Osteoblast (primary cell): ENCODE measurements at regions not wholly inside any gene's neighbourhood (a gene's known extent, or its start where the extent isn't known, plus 50 kb on each side); places are given as distances from the start of the nearest gene placed in this dataset.
"Not testable (repeated sequence)": the region's sequence is repeated elsewhere in the genome, so short reads cannot be mapped to it uniquely, and the experiment has no call there.

Source experiments
- DNase-seq: peaks from one replicate; pipeline ENCODE4 v3.0.0; 2011; ENCODE audit warnings: low spot score, mixed read lengths; ENCODE audit not compliant: insufficient read length; ENCODE audit errors: missing footprints
- H2AFZ ChIP-seq: 2 replicates; pipeline ENCODE4 v1.6.0; 2011; ENCODE audit warnings: mild to moderate bottlenecking, low read length
- H3K27ac ChIP-seq: 2 replicates; pipeline ENCODE4 v1.5.1; 2011; ENCODE audit warnings: mild to moderate bottlenecking, low read depth, low read length, moderate library complexity
- H3K27me3 ChIP-seq: 2 replicates; pipeline ENCODE4 v1.6.0; 2012; ENCODE audit warnings: mild to moderate bottlenecking, control low read depth, inconsistent platforms, low read length, moderate library complexity; ENCODE audit not compliant: insufficient read depth
- H3K36me3 ChIP-seq: 2 replicates; pipeline ENCODE4 v1.5.1; 2011; ENCODE audit warnings: mild to moderate bottlenecking, low read length, control low read depth, moderate library complexity; ENCODE audit not compliant: insufficient read depth
- H3K4me1 ChIP-seq: 2 replicates; pipeline ENCODE4 v1.5.1; 2011; ENCODE audit warnings: mild to moderate bottlenecking, low read length, control low read depth, moderate library complexity; ENCODE audit not compliant: insufficient read depth
- H3K4me2 ChIP-seq: 2 replicates; pipeline ENCODE4 v1.6.0; 2011; ENCODE audit warnings: mild to moderate bottlenecking, low read length; ENCODE audit not compliant: insufficient read depth
- H3K4me3 ChIP-seq: fragments of 200-600 bp; sonication (generic); 3 replicates; pipeline ENCODE4 v1.5.1; 2012; ENCODE audit warnings: mild to moderate bottlenecking, low read length, inconsistent platforms; ENCODE audit not compliant: insufficient read depth
- H3K79me2 ChIP-seq: 2 replicates; pipeline ENCODE4 v1.6.0; 2012; ENCODE audit warnings: mild to moderate bottlenecking, low read length, control low read depth, inconsistent platforms; ENCODE audit not compliant: insufficient read depth
- H3K9me3 ChIP-seq: 2 replicates; pipeline ENCODE4 v1.5.1; 2011; ENCODE audit warnings: low read depth, low read length, control low read depth
- H4K20me1 ChIP-seq: 2 replicates; pipeline ENCODE4 v1.6.0; 2012; ENCODE audit warnings: mild to moderate bottlenecking, low read length, control low read depth; ENCODE audit not compliant: insufficient read depth
- TF ChIP-seq, protein P1 (sequence below): IDR thresholded peaks from 2 replicates; pipeline ENCODE4 v1.5.1; 2011; ENCODE audit warnings: mild to moderate bottlenecking, low read depth, low read length, moderate library complexity; ENCODE audit errors: extremely low read depth

- Histone ChIP-seq H3K79me2 (no peaks in the 10 kb centered on the region), H3K4me3 (no peak overlapping the region), H3K27me3 (no peaks in the 10 kb centered on the region), H3K4me1 (no peaks in the 10 kb centered on the region), H3K9me3 (no peaks in the 10 kb centered on the region), H4K20me1 (no peaks in the 10 kb centered on the region), H3K4me2 (no peak overlapping the region), H3K36me3 (no peaks in the 10 kb centered on the region), H3K27ac (no peak overlapping the region), H2AFZ (no peak overlapping the region)
- TF ChIP-seq, protein P1, sequence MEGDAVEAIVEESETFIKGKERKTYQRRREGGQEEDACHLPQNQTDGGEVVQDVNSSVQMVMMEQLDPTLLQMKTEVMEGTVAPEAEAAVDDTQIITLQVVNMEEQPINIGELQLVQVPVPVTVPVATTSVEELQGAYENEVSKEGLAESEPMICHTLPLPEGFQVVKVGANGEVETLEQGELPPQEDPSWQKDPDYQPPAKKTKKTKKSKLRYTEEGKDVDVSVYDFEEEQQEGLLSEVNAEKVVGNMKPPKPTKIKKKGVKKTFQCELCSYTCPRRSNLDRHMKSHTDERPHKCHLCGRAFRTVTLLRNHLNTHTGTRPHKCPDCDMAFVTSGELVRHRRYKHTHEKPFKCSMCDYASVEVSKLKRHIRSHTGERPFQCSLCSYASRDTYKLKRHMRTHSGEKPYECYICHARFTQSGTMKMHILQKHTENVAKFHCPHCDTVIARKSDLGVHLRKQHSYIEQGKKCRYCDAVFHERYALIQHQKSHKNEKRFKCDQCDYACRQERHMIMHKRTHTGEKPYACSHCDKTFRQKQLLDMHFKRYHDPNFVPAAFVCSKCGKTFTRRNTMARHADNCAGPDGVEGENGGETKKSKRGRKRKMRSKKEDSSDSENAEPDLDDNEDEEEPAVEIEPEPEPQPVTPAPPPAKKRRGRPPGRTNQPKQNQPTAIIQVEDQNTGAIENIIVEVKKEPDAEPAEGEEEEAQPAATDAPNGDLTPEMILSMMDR: no peak
- no peak for DNase-seq
Observed at GRCh38 chr15:96166223-96167200, 164.0 kb upstream of the NR2F2 start.

DNA sequence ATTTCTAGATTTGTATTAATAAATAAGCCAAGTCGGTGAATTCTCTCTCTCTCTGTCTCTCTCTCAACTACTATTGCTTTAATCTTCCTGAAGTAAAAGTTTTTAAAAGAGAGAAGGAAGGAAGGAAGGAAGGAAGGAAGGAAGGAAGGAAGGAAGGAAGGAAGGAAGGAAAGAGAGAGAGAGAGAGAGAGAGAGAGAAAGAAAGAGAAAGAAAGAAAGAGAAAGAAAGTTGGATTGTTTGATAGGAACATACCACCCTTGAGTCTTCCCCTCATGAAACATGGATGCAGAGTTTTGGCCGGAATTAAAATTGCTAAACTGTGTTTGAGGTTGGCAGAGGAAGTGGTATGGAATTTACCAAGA, 159.9 kb upstream of the NR2F2 start:
- not testable (repeated sequence) for H2AFZ ChIP-seq, H3K27me3 ChIP-seq, H3K4me3 ChIP-seq, H3K9me3 ChIP-seq, H3K27ac ChIP-seq, H3K4me2 ChIP-seq, H3K4me1 ChIP-seq, DNase-seq, H4K20me1 ChIP-seq, H3K36me3 ChIP-seq, H3K79me2 ChIP-seq

- H4K20me1 ChIP-seq: no peaks in the 10 kb centered on the region
- TF ChIP-seq, protein P1: no peak
- no peaks in the 10 kb centered on the region for H3K4me1 ChIP-seq
- H3K4me2 ChIP-seq: no peak overlapping the region
- H3K27me3 ChIP-seq: no peaks in the 10 kb centered on the region
- no peak overlapping the region for H3K27ac ChIP-seq
- no peaks in the 10 kb centered on the region for H3K36me3 ChIP-seq
- H3K79me2 ChIP-seq: no peaks in the 10 kb centered on the region
- no peak overlapping the region for H2AFZ ChIP-seq
- no peaks in the 10 kb centered on the region for H3K9me3 ChIP-seq
- no peak for DNase-seq
- no peak overlapping the region for H3K4me3 ChIP-seq
Observed at GRCh38 chr15:96170979-96171739, 159.3 kb upstream of the NR2F2 start.

DNA sequence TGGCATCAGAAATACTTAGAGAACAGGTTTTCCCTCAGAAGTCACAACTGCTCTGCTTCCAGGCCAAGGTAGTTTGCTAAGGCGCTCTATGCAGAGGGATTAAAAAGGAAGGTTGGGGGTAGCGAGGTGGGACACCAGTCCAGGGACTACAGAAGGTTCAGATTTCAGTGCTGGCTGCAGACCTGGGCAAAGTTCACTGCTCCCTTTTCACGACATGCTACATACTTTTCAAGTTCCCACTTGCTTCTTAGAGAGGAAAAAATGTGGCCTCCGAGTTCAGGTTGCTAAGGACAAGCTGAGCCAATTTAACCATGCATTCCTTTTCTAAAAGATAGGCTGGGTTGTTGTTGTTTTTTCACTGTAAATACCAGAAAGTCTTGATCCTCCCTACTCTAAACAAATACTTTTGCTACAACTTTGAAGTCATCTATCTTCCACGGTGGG, 158.6 kb upstream of the NR2F2 start:
- Histone ChIP-seq H3K4me3 (no peak overlapping the region), H4K20me1 (no peaks in the 10 kb centered on the region), H3K4me2 (no peak overlapping the region), H3K27me3 (no peaks in the 10 kb centered on the region), H3K4me1 (no peaks in the 10 kb centered on the region), H3K36me3 (no peaks in the 10 kb centered on the region), H3K27ac (no peak overlapping the region), H3K79me2 (no peaks in the 10 kb centered on the region), H3K9me3 (no peaks in the 10 kb centered on the region), H2AFZ (no peak overlapping the region)
- no peak for DNase-seq
- TF ChIP-seq, protein P1: no peak
